KMS-11 (cell line): ENCODE measurements at regions not wholly inside any gene's neighbourhood (a gene's known extent, or its start where the extent isn't known, plus 50 kb on each side); places are given as distances from the start of the nearest gene placed in this dataset.

Source experiments
- H2AFZ ChIP-seq: fragments of 200-600 bp; sonication (generic); 2 replicates; pipeline ENCODE4 v1.6.1; 2016; ENCODE audit warnings: antibody characterized with exemption, mixed run types, low read depth
- H3K27ac ChIP-seq: fragments of 200-600 bp; sonication (generic); 2 replicates; pipeline ENCODE4 v1.6.1; 2016; ENCODE audit warnings: mild to moderate bottlenecking, mixed run types
- H3K27me3 ChIP-seq: fragments of 200-600 bp; sonication (generic); 2 replicates; pipeline ENCODE4 v1.6.1; 2017; ENCODE audit warnings: mild to moderate bottlenecking, low read depth, mixed run types, moderate library complexity; ENCODE audit not compliant: insufficient read depth
- H3K36me3 ChIP-seq: fragments of 200-600 bp; sonication (generic); 2 replicates; pipeline ENCODE4 v1.6.1; 2017; ENCODE audit warnings: mild to moderate bottlenecking, mixed run types; ENCODE audit not compliant: insufficient read depth
- H3K4me1 ChIP-seq: fragments of 200-600 bp; sonication (generic); 2 replicates; pipeline ENCODE4 v1.6.1; 2016; ENCODE audit warnings: mild to moderate bottlenecking, low read depth, mixed run types; ENCODE audit not compliant: poor library complexity, severe bottlenecking
- H3K4me2 ChIP-seq: fragments of 200-600 bp; sonication (generic); 2 replicates; pipeline ENCODE4 v1.7.0; 2016; ENCODE audit warnings: mild to moderate bottlenecking, mixed run types
- H3K4me3 ChIP-seq: fragments of 200-600 bp; sonication (generic); IDR thresholded peaks from 2 replicates; pipeline ENCODE4 v1.6.1; 2017; ENCODE audit warnings: low read depth, low read length, mixed read lengths; ENCODE audit not compliant: insufficient read depth
- H3K79me2 ChIP-seq: fragments of 200-600 bp; sonication (generic); 2 replicates; pipeline ENCODE4 v1.6.1; 2016; ENCODE audit warnings: low read depth, mixed run types; ENCODE audit not compliant: insufficient read depth
- H3K9ac ChIP-seq: fragments of 200-600 bp; sonication (generic); 2 replicates; pipeline ENCODE4 v1.6.1; 2016; ENCODE audit warnings: mild to moderate bottlenecking, mixed run types
- H4K20me1 ChIP-seq: fragments of 200-600 bp; sonication (generic); 2 replicates; pipeline ENCODE4 v1.6.1; 2016; ENCODE audit warnings: mild to moderate bottlenecking, mixed run types; ENCODE audit not compliant: insufficient read depth
- CTCF ChIP-seq: fragments of 200-600 bp; sonication (generic); conservative IDR thresholded peaks from 2 replicates; pipeline ENCODE4 v1.6.1; 2017; ENCODE audit warnings: low read depth, mild to moderate bottlenecking, antibody characterized with exemption, low read length, moderate library complexity, mixed read lengths

- no peak overlapping the region for H3K4me3 ChIP-seq
- peaks cover 20% of the 10 kb centered on the region for H3K4me1 ChIP-seq
- no peak overlapping the region for H3K27ac ChIP-seq
- no peaks in the 10 kb centered on the region for H4K20me1 ChIP-seq
- TF ChIP-seq CTCF = no peak
- H3K27me3 ChIP-seq = no peaks in the 10 kb centered on the region
- no peaks in the 10 kb centered on the region for H3K79me2 ChIP-seq
- no peak overlapping the region for H2AFZ ChIP-seq
- no peak overlapping the region for H3K9ac ChIP-seq
- no peak overlapping the region for H3K4me2 ChIP-seq
- H3K36me3 ChIP-seq = no peaks in the 10 kb centered on the region
Observed at GRCh38 chr5:56409331-56410190, 176.4 kb upstream of the ANKRD55 start.

GRCh38 chr5:56406838-56407237, 173.7 kb upstream of the ANKRD55 start:
- H3K4me2 ChIP-seq = no peak overlapping the region
- H3K9ac ChIP-seq = no peak overlapping the region
- H3K36me3 ChIP-seq = no peaks in the 10 kb centered on the region
- no peak for TF ChIP-seq CTCF
- H3K27me3 ChIP-seq = no peaks in the 10 kb centered on the region
- no peaks in the 10 kb centered on the region for H3K79me2 ChIP-seq
- no peak overlapping the region for H3K4me3 ChIP-seq
- H3K4me1 ChIP-seq = no peaks in the 10 kb centered on the region
- no peak overlapping the region for H2AFZ ChIP-seq
- no peak overlapping the region for H3K27ac ChIP-seq
- no peaks in the 10 kb centered on the region for H4K20me1 ChIP-seq

- no peaks in the 10 kb centered on the region for H4K20me1 ChIP-seq
Observed at GRCh38 chr5:56406221-56406620, 173.1 kb upstream of the ANKRD55 start.

DNA sequence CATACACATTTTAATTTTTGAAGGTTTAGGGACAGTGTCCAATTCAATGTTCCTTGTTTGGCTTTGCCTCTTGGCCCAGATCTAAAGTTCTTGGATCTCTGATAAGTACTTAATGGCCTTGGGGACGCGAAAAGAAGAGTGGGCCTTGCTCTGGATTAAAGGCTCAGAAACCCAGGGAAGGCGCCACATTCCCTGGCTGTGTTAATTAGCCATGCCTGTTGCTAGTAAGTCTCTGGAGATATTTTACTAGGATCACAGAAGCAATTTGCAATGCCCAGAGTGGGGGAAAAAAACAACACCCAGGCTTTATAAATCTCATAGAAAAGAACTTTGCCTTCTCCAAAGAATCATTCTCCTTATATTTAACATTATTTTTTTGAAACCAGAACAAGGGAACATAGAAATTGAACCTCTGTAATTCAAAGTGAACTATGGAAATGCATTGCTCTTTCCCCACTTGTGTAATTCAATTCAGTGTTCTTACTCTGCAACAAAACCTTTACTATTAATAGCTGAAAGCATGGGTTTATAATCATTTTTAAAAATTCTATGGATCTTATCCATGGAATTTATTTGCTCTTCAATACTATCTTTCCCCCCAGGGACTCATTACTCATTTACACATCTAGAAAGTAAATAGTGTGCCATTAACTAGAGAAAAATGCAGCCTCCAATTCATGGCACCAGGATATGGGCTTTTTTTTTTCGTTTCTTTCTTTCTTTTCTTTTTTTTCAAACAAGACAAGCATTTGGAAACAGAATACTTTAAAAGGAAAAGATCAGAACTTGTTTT, 172.2 kb upstream of the ANKRD55 start:
- Histone ChIP-seq H3K4me1 (no peaks in the 10 kb centered on the region), H2AFZ (no peak overlapping the region), H4K20me1 (no peaks in the 10 kb centered on the region), H3K9ac (no peak overlapping the region), H3K79me2 (no peaks in the 10 kb centered on the region), H3K4me3 (no peak overlapping the region), H3K4me2 (no peak overlapping the region), H3K36me3 (no peaks in the 10 kb centered on the region), H3K27ac (no peak overlapping the region), H3K27me3 (no peaks in the 10 kb centered on the region)
- no peak for TF ChIP-seq CTCF

More at GRCh38 chr5:56406221-56406620, 173.1 kb upstream of the ANKRD55 start:
- no peak overlapping the region for H3K9ac ChIP-seq
- no peaks in the 10 kb centered on the region for H3K27me3 ChIP-seq
- H3K36me3 ChIP-seq = no peaks in the 10 kb centered on the region
- TF ChIP-seq CTCF = no peak
- no peaks in the 10 kb centered on the region for H3K79me2 ChIP-seq
- no peak overlapping the region for H3K27ac ChIP-seq
- no peak overlapping the region for H2AFZ ChIP-seq
- H3K4me1 ChIP-seq = no peaks in the 10 kb centered on the region
- H3K4me3 ChIP-seq = no peak overlapping the region
- H3K4me2 ChIP-seq = no peak overlapping the region
